GM21717 (cell line): ENCODE measurements at regions not wholly inside any gene's neighbourhood (a gene's known extent, or its start where the extent isn't known, plus 50 kb on each side); places are given as distances from the start of the nearest gene placed in this dataset.
"Not testable (repeated sequence)": the region's sequence is repeated elsewhere in the genome, so short reads cannot be mapped to it uniquely, and the experiment has no call there.

Experiments used
- ATAC-seq: cut with Tn5 transposase; IDR thresholded peaks from one replicate; pipeline ENCODE4 v1.9.1; 2021; ENCODE audit warnings: mild to moderate bottlenecking, moderate library complexity; ENCODE audit not compliant: unreplicated experiment

DNA sequence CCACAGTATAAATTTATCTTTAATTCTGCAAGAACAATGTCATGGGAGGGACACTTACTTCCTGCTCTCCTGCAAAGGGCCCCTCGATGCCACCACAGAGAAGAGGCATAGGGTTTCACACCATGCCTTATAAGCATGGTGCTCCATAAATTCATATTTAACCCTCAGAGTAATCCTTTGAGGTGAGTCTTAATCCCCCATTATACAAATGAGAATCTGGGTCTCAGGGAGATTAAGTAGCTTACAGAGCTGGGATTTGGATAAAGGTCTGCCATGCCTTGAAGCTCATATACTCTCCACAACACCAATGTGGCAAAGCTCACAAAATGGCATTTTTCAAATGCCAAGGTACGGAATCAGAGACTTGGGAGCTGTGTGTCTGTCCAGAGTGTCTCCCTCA lies 268.5 kb upstream of the CCL2 start:
- ATAC-seq, result no peak

DNA sequence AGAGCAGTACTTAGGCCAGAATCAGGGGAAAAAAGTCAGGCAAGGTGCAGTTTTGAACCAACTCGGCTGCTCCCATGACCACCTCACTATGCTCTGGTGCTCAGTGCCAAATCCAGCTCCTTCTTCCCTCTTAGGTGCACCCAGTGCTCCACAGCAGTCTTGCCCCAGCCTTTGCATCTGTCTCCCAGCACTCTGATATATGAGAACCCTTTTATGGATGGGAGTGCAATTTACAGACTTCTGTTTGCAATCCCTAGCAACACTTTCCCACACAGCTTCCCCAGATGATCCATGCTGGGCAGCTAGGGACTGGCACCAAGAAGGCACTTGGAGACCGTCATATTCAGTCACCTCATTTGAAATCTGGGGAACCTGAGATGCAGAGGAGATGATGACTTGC lies 267.9 kb upstream of the CCL2 start:
- no peak for ATAC-seq

DNA sequence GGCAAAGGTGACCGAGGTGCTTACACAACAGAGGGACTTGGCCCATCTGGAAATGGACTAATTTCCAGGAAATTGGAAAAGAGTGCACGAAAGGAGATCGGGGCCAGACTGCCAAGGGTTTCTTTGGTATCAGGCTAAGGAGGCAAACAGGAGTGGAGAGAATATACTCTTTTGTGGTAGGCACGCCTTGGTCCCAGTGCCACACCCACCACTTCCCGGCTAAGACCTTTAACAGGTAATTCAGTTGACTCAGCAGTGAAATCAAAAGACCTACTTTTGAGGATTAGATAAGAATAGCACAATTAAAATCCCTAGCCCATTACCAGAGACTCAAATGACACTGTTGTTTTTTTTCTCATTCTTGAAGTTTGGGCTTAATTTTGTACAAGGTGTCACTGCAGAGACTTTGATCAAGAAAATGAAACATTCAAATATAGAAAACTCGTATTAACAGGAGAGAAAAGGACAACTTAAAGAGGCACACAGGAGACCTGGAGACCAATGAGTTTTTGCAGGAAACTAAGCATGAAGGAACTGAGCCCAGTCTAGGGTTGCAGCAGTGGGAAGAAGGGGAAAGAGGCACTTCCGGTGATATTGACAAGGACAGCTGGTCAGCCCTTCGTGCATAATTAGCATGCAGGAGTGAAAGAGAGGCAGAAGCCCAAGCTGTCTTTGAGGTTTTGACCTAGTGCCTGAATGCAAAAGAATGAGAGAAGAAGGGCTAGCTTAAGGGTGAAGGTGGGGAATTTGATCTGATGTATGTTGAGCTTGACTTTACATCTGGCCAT lies 265.5 kb upstream of the CCL2 start:
- ATAC-seq, result no peak

DNA sequence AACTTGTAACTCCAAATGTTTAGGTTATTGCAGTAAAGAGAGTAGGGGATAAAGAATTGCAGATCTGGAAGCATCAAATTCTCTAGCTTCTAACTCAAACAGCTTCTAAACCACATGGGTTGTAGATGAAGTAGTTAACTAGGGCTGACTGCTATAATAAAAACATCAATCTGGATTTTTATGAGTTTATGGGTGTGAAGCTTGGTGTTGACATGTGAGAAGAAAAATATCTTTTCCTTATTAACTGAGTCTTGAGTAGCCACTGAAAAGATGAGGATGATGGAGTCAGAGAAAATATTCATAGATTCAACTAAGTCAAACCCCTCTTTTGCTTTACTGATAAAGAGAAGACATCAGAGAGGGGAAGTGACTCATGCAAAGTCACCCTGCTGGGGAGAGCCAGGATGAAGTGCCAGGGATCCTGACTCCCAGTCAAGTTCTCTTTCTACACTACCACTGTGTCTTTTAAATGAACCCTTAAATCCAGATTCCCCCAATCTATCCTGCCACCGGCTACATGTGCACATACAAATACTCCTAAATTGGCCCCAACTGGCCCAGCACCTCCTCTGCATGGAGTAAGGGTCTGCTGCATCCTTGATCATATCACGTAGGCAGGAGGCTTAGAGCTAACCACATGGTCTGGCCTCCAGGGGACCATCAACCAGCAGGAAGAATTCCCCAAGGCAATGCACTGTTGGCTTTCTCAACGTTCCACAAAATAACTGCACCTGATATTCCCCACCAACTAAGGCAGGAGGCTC lies 264.0 kb upstream of the CCL2 start:
- no peak for ATAC-seq

DNA sequence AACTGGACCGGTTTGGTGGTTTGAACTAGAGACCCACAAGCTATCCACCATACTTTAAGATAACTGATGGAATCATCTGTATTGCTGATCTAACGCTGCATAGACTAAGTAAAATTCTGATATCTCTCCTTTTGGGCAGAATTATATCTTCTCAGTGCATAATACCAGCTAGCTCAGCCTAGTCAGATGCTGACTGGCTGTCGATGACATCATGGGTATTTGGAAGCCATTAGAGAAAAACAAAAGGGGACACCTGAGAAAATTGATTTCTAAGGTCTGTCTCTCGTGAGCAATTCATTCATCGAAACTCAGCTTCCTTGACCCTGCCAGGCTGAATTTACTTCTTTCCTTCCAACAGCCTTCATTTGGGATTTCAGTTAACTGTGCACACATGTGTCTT lies 263.0 kb upstream of the CCL2 start:
- no peak for ATAC-seq

DNA sequence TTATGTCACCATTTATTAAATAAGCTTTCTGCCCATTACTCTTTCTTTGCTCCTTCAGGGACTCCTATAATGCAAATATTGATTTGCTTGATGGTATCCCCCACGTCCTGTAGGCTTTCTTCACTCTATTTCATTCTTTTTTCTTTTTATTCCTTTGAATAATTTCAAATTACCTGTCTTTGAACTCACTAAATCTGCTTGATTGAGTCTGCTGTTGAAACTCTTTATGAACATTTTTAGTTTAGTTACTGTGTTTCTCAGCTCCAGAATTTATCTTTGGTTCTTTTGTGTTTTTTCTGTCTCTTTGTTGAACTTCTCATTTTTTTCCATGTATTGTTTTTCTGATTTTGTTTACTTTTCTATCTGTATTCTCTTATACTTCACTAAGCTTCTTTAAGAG lies 254.4 kb upstream of the CCL2 start:
- no peak for ATAC-seq

DNA sequence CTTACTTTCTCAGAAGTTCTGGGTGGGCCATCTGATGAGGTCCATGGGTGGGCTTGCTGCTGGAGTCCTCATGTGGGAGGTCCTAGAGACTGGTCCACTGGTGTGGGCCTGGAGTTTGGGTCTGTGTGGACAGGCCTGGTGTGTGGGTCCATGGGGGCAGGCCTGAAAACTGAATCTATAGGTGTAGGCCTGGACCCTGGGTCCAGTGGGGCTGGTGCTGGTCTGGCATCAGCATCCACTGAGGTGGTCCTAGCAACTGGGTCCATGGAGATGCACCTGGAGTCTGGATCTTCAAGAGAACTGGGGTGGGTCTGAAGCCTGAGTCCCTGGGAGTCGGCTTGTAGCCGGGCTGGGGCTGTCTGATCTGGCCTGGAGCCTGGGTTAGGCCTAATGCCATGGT lies 253.8 kb upstream of the CCL2 start:
- ATAC-seq, result no peak

DNA sequence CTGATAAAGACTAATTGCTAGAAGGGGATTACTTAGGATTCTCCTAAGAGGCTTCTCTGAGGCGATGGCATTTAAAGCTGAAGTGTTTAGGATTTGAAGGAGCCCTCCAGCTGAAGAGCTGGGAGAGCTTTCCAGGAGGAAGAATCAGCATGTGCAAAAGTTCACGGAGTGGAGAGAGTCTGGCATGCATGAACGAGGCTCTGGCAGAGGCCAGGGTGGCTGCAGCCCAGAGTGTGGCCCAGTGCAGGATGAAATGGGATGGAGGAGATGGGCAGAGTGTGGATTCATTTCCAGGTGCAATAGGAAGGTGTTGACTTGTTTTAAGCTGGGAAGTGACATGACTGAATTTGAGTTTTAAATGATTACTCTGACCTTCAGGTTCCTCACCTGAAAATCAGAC lies 249.0 kb upstream of the CCL2 start:
- ATAC-seq, result no peak

DNA sequence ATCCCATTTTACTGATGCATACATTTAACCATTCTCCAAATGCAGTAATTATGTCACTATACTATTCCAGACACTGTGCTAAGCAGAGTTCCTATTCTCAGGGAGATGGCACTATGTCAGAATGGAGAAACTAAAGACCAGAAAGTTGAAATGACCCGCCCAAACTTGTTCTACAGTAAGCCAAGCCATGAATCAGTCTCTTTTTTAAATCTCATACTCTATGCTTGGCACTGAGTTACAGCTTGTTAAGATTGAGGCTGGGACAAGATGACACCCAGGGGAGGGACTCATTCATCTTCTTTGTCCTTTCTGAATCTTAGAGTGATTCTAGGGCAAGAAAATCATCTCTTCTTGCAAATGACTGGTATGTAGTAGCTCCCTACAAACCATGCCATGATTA lies 247.0 kb upstream of the CCL2 start:
- no peak for ATAC-seq

DNA sequence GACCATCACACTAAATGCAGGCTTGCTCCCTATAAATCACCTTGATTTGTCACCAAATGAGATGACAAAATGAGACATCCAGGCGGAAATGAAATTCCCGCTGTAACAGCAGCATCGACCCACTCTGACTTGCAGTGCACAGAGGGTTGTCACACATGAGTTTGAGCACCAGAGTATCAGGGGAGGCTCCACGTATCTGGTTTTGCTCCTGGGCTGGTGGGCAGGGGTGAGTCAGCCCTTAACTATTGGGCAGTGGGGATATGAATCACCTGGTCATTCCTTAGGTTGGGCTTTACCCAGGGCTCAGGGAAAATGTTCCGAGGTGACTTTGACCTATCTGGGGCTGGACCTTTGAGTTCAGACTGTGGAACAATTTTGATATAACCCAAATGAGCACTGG lies 245.2 kb upstream of the CCL2 start:
- ATAC-seq, result no peak

DNA sequence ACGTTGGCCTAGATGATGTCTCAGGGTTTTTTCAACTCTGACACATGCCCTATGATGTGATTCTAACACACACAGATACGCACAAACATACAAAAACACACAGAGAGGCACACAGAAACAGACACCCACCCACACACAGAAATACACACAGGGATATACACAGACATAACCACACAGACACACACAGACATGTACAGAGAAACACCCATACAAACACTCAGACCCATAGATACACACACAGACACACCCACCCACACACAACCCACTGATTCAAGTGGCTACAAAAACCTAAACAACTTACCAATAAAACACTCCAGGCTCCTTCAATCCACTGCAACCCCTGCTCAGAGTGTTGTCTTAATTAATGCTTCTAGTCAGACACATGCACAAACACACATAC lies 244.6 kb upstream of the CCL2 start:
- no peak for ATAC-seq

DNA sequence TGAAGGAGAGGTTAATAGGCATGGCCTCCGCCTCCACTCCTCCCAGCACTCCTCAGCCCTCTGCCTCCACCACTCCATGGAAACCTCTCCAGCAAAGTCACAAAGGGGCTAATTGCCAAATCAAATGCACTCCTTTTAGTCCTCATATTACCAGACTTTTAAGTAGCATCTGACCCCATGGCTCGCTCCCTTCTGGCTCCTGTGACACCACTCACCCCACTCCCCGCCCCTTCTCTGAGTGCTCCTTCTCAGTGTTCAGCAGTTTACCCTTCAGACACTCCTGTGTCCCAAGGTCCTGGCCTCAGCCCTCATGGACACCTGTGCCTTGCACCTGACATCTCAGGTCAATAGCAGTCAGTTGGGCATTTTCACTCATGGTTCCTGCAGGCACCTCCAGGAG lies 243.5 kb upstream of the CCL2 start:
- ATAC-seq, result no peak

DNA sequence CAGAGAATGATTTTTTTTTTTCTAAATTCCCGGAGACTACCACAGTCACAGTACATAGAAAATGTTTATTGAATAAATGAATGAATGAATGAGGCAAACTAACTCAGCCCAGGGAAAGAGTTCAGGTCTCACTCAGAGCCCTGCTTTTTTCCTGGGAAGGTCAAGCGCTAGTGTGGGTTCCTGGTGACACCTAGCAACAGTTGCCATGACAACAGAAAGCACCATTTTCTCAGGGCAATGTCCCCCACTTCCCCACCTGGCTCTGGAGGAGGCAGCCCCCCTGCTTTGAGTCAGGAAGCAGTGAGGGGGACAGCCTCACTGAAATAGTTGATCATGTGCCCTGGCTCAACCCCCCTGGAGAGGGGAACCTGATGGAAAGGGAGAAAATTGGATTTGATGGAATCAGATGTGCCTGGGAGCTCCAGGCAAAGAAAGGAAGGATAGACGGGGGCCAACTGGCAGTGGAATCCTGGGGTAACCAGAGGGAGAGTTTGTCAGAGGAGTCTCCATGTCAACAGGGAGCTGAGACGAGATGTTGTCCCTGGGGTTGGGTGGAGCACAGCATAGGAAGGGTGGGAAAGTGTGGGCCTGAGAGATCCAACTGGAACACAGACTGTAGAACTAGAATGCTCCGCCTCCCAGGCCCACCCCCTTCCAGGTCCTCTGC lies 242.2 kb upstream of the CCL2 start:
- ATAC-seq, result no peak

DNA sequence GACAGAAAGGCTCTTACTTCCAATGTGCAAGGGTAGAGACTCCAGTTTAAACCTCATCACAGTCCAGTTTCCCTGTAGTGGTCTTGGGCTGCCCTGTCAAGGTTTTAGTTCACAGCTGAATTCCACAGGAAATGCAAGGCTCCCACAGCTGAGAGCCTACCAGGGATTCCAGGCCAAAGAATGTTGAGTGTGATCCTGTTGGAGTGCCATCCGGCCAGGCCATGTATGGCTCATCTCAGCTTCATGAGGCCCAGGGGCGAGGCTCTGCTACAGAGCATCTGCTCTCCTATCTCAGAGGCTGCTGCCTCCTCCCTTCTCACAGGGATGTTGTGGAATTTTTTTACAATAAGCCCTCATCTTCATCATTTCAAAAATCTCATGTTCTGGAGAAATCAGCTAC lies 239.8 kb upstream of the CCL2 start:
- ATAC-seq, result no peak

DNA sequence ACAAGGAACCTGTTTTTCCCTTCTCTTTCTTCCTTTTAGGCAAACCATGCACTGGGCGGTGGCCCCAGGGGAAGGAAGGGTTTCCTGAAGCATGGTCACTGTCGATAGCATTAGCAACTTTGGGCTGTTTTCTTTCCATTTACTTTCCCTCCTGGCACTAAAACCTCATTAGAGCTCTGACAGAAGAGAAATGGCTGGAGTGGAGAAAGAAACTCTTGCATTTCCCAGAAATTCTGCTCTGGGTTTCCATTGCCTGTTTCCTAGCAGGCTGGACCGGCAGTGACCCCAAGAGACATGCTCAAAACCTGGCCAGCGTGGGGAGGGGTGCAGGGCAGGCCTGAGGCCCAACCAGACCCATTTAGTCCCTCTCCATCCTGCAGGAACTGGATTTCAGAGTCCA lies 230.7 kb upstream of the CCL2 start:
- ATAC-seq, result no peak

DNA sequence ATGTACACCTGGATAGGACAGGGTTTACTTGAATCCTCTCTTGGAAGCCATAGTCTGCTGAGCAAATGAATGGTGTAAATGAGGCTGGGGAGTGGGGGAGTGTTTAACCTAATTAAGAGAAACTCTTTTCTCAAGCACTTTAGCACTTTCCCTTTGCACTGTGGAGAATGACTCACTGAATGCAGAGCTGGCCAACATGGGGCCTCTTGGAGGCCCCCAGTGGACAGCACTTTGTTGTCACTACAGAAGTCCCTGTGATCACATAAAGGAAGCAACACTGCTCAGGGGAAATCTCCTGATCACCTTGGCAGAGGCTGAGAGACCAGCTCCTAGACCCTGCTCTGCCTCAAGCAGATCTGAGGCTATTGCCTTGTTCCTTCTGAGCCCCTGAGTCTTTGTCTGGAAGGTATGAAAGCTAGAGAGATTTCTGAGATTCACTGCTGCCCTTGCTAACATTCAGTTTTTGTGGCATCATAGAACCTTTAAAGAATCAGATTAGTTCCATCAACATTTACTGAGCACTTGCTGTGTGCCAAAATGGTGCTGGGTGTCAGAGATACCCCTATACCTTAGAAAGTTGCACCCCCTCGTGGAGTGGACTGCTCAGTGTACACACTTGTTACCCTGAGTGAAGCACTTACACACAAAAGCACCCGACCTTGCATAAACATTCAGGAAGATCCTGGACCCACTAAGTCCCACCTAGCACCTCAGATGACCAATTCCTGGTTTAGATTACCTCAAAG lies 230.1 kb upstream of the CCL2 start:
- no peak for ATAC-seq

DNA sequence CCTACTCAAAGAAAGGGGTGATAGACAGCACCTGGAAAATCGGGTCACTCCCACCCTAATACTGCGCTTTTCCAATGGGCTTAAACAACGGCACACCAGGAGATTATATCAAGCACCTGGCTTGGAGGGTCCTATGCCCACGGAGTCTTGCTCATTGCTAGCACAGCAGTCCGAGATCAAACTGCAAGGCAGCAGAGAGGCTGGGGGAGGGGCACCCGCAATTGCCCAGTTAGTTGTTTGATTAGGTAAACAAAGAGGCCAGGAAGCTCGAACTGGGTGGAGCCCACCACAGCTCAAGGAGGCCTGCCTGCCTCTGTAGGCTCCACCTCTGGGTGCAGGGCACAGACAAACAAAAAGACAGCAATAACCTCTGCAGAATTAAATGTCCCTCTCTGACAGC lies 224.5 kb upstream of the CCL2 start:
- not testable (repeated sequence) for ATAC-seq

DNA sequence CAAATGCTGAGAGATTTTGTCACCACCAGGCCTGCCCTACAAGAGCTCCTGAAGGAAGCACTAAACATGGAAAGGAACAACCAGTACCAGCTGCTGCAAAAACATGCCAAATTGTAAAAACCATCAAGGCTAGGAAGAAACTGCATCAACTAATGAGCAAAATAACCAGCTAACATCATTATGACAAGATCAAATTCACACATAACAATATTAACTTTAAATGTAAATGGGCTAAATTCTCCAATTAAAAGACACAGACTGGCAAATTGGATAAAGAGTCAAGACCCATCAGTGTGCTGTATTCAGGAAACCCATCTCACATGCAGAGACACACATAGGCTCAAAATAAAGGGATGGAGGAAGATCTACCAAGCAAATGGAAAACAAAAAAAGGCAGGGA lies 222.8 kb upstream of the CCL2 start:
- not testable (repeated sequence) for ATAC-seq

DNA sequence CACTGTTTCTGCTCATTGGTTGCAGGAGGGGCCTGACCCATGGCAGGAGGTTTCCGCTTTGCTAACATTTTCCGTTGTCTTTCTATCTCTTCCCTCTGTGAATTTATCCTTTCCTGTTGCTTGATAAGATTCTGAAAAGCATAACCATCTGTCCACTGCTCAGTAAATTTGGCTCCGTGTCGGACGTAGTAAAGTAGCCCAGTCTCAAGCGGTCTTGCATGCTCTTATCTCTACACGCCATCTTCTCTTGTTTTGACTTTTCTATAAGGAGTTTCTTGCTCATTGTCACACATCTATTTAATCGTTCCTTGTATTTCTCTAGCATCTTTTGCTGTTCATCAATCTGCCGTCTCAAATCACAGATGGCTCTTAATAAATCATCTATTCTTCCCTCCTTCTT lies 216.3 kb upstream of the CCL2 start:
- not testable (repeated sequence) for ATAC-seq

DNA sequence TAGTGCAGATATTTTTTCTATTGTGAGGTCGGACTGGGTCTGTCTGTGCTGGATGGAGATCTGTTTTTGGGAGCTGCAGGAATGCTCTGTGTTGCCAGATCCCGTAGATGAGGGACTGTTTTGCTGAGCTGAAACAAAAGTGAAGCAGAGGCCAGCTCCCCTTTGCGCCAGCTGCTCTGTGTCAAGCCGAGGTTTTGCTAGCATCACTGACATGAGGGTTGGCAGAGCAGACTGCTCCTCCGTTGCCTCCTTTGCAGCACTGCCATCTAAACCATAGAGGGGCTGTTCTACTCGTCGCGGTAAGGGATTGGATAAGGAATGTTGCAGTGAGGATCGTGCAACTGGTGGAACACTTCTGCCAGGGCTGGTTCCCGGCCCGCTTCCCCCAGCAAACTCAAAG lies 215.9 kb upstream of the CCL2 start:
- not testable (repeated sequence) for ATAC-seq
